Medulla oblongata (tissue), 1 donor: ENCODE measurements at regions not wholly inside any gene's neighbourhood (a gene's known extent, or its start where the extent isn't known, plus 50 kb on each side); places are given as distances from the start of the nearest gene placed in this dataset.
"Not testable (repeated sequence)": the region's sequence is repeated elsewhere in the genome, so short reads cannot be mapped to it uniquely, and the experiment has no call there.

Experiments used
- DNase-seq: peaks from one replicate; pipeline ENCODE4 v3.0.0-alpha.2; 2015; ENCODE audit errors: extremely low spot score

GRCh38 chrY:20382085-20382484 lies 193.5 kb upstream of the EIF1AY start:
- DNase-seq, result not testable (repeated sequence)

GRCh38 chrY:20408201-20408600 lies 167.4 kb upstream of the EIF1AY start:
- no peak for DNase-seq

DNA sequence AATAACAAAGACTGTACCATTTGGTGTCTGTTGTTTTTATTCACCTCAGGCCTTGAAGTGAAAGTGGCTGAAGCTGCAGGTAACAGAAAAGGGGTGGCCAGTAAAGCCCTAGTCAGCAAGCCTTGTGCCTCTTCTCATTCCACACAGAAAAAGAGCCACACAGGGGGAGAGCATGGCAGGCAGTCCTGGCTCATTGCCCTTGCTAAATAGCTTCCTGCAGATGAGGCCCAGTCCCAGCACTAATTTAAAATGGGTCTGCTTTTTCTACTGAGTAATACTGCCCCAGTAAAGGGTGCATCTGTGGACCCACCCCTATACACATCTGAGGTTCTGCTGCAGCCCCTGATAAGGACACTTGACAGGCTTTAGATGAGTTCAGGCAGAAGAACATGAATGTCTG lies 152.8 kb upstream of the EIF1AY start:
- DNase-seq, result peak; percentile 2

- DNase-seq, result no peak
These were observed 141.9 kb upstream of the EIF1AY start for GRCh38 chrY:20433670-20434069.

- no peak for DNase-seq
These were observed 131.4 kb upstream of the EIF1AY start for GRCh38 chrY:20444170-20444569.

GRCh38 chrY:20447601-20448000 lies 128.0 kb upstream of the EIF1AY start:
- no peak for DNase-seq

GRCh38 chrY:20449277-20449676 lies 126.3 kb upstream of the EIF1AY start:
- no peak for DNase-seq

DNA sequence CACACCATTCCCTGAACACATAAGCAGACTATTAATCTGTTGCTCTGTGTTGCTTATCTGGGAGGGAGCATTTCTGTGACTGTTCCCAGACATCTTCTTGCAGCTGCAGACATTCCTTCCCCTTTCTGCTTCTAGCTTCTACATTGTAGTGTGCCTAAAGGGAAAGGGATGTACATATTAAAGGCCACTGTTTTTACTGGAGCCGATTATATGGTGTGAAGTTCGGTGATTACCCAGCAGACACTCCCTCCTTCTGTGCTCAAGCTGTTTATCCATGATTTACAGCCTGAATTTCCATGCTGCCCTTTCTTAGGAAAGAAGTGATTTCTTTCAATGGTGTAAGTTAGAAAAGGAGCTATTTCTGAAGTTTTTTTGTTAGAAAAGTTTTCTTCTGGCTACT lies 105.4 kb upstream of the EIF1AY start:
- no peak for DNase-seq

- no peak for DNase-seq
These were observed 59.6 kb upstream of the EIF1AY start for GRCh38 chrY:20515982-20516381.
